Neural progenitor cell (in vitro differentiated cells): ENCODE measurements at regions not wholly inside any gene's neighbourhood (a gene's known extent, or its start where the extent isn't known, plus 50 kb on each side); places are given as distances from the start of the nearest gene placed in this dataset.

ENCODE experiments used
- DNase-seq: peaks from one replicate; pipeline ENCODE4 v3.0.0-alpha.2; 2016; ENCODE audit warnings: low spot score
- H2AFZ ChIP-seq: fragments of 200-600 bp; sonication (generic); replicated peaks from 2 replicates; pipeline ENCODE4 v1.6.1; 2016; ENCODE audit warnings: antibody characterized with exemption
- H3F3A ChIP-seq: fragments of 200-600 bp; sonication (generic); 2 replicates; pipeline ENCODE4 v1.6.1; 2016; ENCODE audit warnings: antibody characterized with exemption, low read depth
- H3K27ac ChIP-seq: fragments of 200-600 bp; sonication (generic); 2 replicates; pipeline ENCODE4 v1.5.1; 2016; ENCODE audit warnings: mild to moderate bottlenecking
- H3K27me3 ChIP-seq: fragments of 200-600 bp; sonication (generic); 2 replicates; pipeline ENCODE4 v1.6.1; 2016; ENCODE audit warnings: mild to moderate bottlenecking, moderate library complexity
- H3K36me3 ChIP-seq: fragments of 200-600 bp; sonication (generic); 2 replicates; pipeline ENCODE4 v1.5.1; 2016
- H3K4me1 ChIP-seq: fragments of 200-600 bp; sonication (generic); 2 replicates; pipeline ENCODE4 v1.6.1; 2016; ENCODE audit warnings: mixed run types
- H3K4me2 ChIP-seq: fragments of 200-600 bp; sonication (generic); 2 replicates; pipeline ENCODE4 v1.6.1; 2016
- H3K4me3 ChIP-seq: fragments of 200-600 bp; sonication (generic); 2 replicates; pipeline ENCODE4 v1.5.1; 2016
- H3K79me2 ChIP-seq: fragments of 200-600 bp; sonication (generic); 2 replicates; pipeline ENCODE4 v1.6.1; 2016; ENCODE audit warnings: low read depth
- H3K9ac ChIP-seq: fragments of 200-600 bp; sonication (generic); 2 replicates; pipeline ENCODE4 v1.6.1; 2016
- H3K9me3 ChIP-seq: fragments of 200-600 bp; sonication (generic); 2 replicates; pipeline ENCODE4 v1.5.1; 2016; ENCODE audit warnings: low read depth
- H4K20me1 ChIP-seq: fragments of 200-600 bp; sonication (generic); 2 replicates; pipeline ENCODE4 v1.6.1; 2016; ENCODE audit warnings: low read depth
- H3K27ac Mint-ChIP-seq: 3 replicates; pipeline ENCODE4 v1.8.0; 2021; ENCODE audit warnings: mixed read lengths
- H3K27me3 Mint-ChIP-seq: 2 replicates; pipeline ENCODE4 v1.8.0; 2022; ENCODE audit warnings: low read depth, mild to moderate bottlenecking, inconsistent platforms, moderate library complexity, mixed read lengths; ENCODE audit not compliant: insufficient read depth
- H3K36me3 Mint-ChIP-seq: 3 replicates; pipeline ENCODE4 v1.8.0; 2021; ENCODE audit warnings: mixed read lengths
- H3K4me1 Mint-ChIP-seq: 3 replicates; pipeline ENCODE4 v1.8.0; 2021; ENCODE audit warnings: mixed read lengths
- H3K4me3 Mint-ChIP-seq: 3 replicates; pipeline ENCODE4 v1.8.0; 2021; ENCODE audit warnings: mild to moderate bottlenecking, moderate library complexity, mixed read lengths
- H3K9me3 Mint-ChIP-seq: 3 replicates; pipeline ENCODE4 v1.8.0; 2020; ENCODE audit warnings: mixed read lengths
- EZH2 ChIP-seq: fragments of 200-600 bp; sonication (generic); IDR thresholded peaks from 2 replicates; pipeline ENCODE4 v1.6.1; 2017; ENCODE audit warnings: antibody characterized with exemption, mild to moderate bottlenecking, moderate library complexity
- EZH2phosphoT487 ChIP-seq: fragments of 200-600 bp; sonication (generic); IDR thresholded peaks from 2 replicates; pipeline ENCODE4 v1.6.1; 2017; ENCODE audit warnings: antibody characterized with exemption
- TF ChIP-seq, protein P1 (sequence below): fragments of 200-600 bp; sonication (generic); IDR thresholded peaks from 2 replicates; pipeline ENCODE4 v1.5.1; 2017; ENCODE audit warnings: antibody characterized with exemption, mild to moderate bottlenecking

DNA sequence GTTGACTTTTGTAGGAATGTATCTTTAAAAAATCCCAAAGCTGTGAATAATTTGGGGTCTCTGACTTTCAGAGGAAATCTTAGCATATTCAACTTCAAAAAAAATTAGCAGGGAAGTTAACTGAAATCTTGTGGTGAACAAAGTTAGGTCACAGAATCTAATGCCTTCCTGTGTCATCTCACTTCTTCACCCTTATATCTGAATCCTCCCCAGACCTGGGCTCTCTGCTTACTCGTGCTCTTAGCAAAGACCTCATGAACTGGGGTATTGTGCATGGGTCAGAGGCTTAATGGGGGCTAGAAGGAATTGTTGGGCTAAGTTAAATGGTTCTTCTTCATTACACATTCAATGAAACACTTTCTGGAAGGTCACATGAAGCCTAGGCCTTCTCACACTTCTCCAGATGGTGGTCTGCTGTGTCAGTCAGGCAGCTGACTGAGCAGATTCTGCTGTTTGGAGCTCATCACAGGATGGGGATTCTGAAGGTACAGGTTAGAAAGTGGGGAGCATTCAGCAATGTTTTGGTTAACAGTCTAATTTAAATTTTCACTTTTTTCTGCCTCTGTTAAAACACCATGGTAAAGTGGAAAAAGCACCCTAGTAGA, 131.3 kb downstream of the SUCLG1 start:
- Mint-ChIP-seq H3K27ac (no peak overlapping the region), H3K4me1 (peaks cover 4% of the 10 kb centered on the region), H3K4me3 (no peak overlapping the region), H3K9me3 (no peaks in the 10 kb centered on the region), H3K27me3 (peaks cover 2% of the 10 kb centered on the region), H3K36me3 (no peaks in the 10 kb centered on the region)
- H3K4me1 ChIP-seq = no peaks in the 10 kb centered on the region
- H3K9ac ChIP-seq = no peak overlapping the region
- H3K9me3 ChIP-seq = no peaks in the 10 kb centered on the region
- H4K20me1 ChIP-seq = no peaks in the 10 kb centered on the region
- H3F3A ChIP-seq = no peaks in the 10 kb centered on the region
- H3K27ac ChIP-seq = no peak overlapping the region
- H3K4me2 ChIP-seq = no peak overlapping the region
- no peaks in the 10 kb centered on the region for H3K79me2 ChIP-seq
- no peak overlapping the region for H2AFZ ChIP-seq
- no peaks in the 10 kb centered on the region for H3K27me3 ChIP-seq
- TF ChIP-seq, protein P1, sequence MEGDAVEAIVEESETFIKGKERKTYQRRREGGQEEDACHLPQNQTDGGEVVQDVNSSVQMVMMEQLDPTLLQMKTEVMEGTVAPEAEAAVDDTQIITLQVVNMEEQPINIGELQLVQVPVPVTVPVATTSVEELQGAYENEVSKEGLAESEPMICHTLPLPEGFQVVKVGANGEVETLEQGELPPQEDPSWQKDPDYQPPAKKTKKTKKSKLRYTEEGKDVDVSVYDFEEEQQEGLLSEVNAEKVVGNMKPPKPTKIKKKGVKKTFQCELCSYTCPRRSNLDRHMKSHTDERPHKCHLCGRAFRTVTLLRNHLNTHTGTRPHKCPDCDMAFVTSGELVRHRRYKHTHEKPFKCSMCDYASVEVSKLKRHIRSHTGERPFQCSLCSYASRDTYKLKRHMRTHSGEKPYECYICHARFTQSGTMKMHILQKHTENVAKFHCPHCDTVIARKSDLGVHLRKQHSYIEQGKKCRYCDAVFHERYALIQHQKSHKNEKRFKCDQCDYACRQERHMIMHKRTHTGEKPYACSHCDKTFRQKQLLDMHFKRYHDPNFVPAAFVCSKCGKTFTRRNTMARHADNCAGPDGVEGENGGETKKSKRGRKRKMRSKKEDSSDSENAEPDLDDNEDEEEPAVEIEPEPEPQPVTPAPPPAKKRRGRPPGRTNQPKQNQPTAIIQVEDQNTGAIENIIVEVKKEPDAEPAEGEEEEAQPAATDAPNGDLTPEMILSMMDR = no peak
- no peak for TF ChIP-seq EZH2phosphoT487
- TF ChIP-seq EZH2 = no peak
- no peak overlapping the region for H3K4me3 ChIP-seq
- H3K36me3 ChIP-seq = no peaks in the 10 kb centered on the region
- DNase-seq = no peak

DNA sequence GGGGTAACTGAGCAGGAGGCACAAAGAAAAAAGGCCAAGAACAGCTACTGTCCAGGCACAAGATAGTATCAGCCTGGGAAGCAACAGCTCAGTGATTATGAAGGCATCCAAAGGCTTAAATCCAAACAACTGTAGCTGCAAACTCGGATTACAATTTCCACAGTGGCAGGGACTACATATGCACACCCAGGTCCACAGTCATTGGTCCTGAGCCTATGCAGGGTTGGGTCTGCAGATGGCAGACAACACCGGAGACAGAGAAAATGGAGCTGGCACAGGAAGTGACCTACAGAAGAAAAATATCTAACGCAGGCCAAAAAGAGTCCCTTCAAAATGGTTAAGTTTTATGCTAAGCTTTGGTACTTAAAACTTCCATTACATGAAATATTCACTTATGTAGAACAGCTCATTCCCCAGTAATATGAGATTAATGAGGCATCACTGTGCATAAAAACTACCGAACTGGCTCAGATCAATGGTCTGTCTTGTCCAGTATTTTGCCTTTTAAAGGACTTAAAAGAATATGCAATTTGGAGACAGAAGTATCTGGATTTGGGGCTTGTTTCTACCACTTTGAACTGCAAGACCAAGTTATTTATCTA, 132.1 kb downstream of the SUCLG1 start:
- Mint-ChIP-seq H3K27me3 (peaks cover 2% of the 10 kb centered on the region), H3K27ac (no peak overlapping the region), H3K4me1 (peaks cover 4% of the 10 kb centered on the region), H3K9me3 (no peaks in the 10 kb centered on the region), H3K4me3 (no peak overlapping the region), H3K36me3 (no peaks in the 10 kb centered on the region)
- TF ChIP-seq EZH2phosphoT487 = no peak
- TF ChIP-seq, protein P1 = no peak
- TF ChIP-seq EZH2 = no peak
- no peaks in the 10 kb centered on the region for H3K27me3 ChIP-seq
- H3K4me3 ChIP-seq = no peak overlapping the region
- H3K79me2 ChIP-seq = no peaks in the 10 kb centered on the region
- no peak for DNase-seq
- H3K9me3 ChIP-seq = no peaks in the 10 kb centered on the region
- no peaks in the 10 kb centered on the region for H3K36me3 ChIP-seq
- H2AFZ ChIP-seq = no peak overlapping the region
- H3F3A ChIP-seq = no peaks in the 10 kb centered on the region
- no peak overlapping the region for H3K4me2 ChIP-seq
- H3K9ac ChIP-seq = no peak overlapping the region
- no peaks in the 10 kb centered on the region for H4K20me1 ChIP-seq
- H3K4me1 ChIP-seq = no peaks in the 10 kb centered on the region
- H3K27ac ChIP-seq = no peak overlapping the region

DNA sequence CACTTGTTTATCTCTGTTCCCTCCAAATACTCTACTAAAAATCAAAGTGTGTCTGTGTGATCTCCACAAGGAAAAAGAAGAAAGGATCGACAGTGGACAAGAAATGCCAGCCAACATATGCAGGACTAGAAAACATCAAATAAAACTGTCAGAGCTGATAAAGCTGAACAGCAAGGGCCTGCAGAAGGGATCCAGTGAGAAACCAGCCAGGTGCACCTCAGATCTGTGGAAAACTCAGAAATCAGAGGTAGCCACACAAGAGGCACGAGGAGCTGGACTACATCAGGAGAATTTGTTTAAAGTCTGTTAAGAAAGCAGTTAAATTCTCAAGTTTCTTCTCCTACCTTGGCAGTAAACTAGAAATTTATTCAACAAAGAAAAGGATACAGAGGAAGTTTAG, 135.2 kb downstream of the SUCLG1 start:
- Mint-ChIP-seq H3K4me3 (no peak overlapping the region), H3K36me3 (no peaks in the 10 kb centered on the region), H3K27me3 (no peaks in the 10 kb centered on the region), H3K9me3 (no peaks in the 10 kb centered on the region), H3K4me1 (peaks cover 10% of the 10 kb centered on the region), H3K27ac (no peak overlapping the region)
- no peak overlapping the region for H3K4me2 ChIP-seq
- H3K4me3 ChIP-seq = no peak overlapping the region
- H3K27me3 ChIP-seq = no peaks in the 10 kb centered on the region
- TF ChIP-seq, protein P1 = no peak
- no peak for TF ChIP-seq EZH2
- TF ChIP-seq EZH2phosphoT487 = no peak
- peaks cover 10% of the 10 kb centered on the region for H3F3A ChIP-seq
- no peaks in the 10 kb centered on the region for H3K79me2 ChIP-seq
- H3K4me1 ChIP-seq = peaks cover 11% of the 10 kb centered on the region
- no peaks in the 10 kb centered on the region for H3K9me3 ChIP-seq
- H2AFZ ChIP-seq = peak overlapping the region; percentile 62
- no peaks in the 10 kb centered on the region for H4K20me1 ChIP-seq
- H3K36me3 ChIP-seq = no peaks in the 10 kb centered on the region
- H3K27ac ChIP-seq = no peak overlapping the region
- DNase-seq = no peak
- no peak overlapping the region for H3K9ac ChIP-seq
